ENCODE measurements at regions not wholly inside any gene's neighbourhood (a gene's known extent, or its start where the extent isn't known, plus 50 kb on each side); places are given as distances from the start of the nearest gene placed in this dataset.
A peak's percentile ranks its signal among the peaks of the same experiment; 100 is the strongest.

DNA sequence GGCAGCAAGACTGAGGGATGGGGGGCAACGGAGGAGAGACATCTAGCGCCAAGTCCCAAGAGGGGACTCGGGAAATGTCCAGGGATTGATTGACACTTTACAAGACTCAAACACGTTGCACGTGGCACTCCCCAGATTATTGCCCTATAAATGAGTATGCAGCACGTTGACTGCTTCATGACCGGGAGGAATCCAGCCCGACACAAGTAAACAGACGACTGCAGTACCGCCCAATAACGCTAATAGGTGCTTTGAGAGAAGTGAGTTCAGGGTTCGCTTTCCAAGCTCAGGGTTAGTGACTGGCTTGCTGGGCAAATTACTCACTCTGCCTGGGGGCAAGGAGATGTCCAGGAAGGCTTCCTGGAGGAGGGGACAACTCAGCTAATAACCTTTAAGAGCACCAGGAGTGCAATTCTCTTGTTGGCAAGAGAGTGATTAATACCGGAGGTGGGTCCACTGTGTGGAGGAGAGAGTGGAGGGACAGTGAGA is 73.3 kb upstream of the MYL10 start:
- H4K20me1 ChIP-seq (ENCODE audit: insufficient read depth, poor library complexity, severe bottlenecking), result no peaks in the 10 kb centered on the region
- no peak overlapping the region for H3K27ac ChIP-seq
- no peaks in the 10 kb centered on the region for H3K9me2 ChIP-seq (replicated peaks; ENCODE audit: insufficient read depth)
- peaks cover 5% of the 10 kb centered on the region for H3K4me1 ChIP-seq (ENCODE audit: insufficient read depth)
- H3K4me3 ChIP-seq, result no peak overlapping the region
- no peaks in the 10 kb centered on the region for H3K27me3 ChIP-seq
- no peak overlapping the region for H2AFZ ChIP-seq
- no peaks in the 10 kb centered on the region for H3K9me3 ChIP-seq (ENCODE audit: low read depth)
- H3K4me2 ChIP-seq, result no peak overlapping the region
- no peaks in the 10 kb centered on the region for H3K79me2 ChIP-seq
- H3K36me3 ChIP-seq (replicated peaks; ENCODE audit: insufficient read depth, low read depth), result no peaks in the 10 kb centered on the region
- WGBS (ENCODE audit: low lambda C conversion rate, missing lambda C conversion rate), result 28% methylated on average over 13 of the region's 13 CpGs
- TF ChIP-seq EZH2phosphoT487 (IDR thresholded peaks at IDR 0.05; ENCODE audit: low read depth, severe bottlenecking, unreplicated experiment), result no peak
- no peak for TF ChIP-seq EZH2 (IDR thresholded peaks at IDR 0.05; ENCODE audit: borderline replicate concordance)
- TF ChIP-seq, protein P1, sequence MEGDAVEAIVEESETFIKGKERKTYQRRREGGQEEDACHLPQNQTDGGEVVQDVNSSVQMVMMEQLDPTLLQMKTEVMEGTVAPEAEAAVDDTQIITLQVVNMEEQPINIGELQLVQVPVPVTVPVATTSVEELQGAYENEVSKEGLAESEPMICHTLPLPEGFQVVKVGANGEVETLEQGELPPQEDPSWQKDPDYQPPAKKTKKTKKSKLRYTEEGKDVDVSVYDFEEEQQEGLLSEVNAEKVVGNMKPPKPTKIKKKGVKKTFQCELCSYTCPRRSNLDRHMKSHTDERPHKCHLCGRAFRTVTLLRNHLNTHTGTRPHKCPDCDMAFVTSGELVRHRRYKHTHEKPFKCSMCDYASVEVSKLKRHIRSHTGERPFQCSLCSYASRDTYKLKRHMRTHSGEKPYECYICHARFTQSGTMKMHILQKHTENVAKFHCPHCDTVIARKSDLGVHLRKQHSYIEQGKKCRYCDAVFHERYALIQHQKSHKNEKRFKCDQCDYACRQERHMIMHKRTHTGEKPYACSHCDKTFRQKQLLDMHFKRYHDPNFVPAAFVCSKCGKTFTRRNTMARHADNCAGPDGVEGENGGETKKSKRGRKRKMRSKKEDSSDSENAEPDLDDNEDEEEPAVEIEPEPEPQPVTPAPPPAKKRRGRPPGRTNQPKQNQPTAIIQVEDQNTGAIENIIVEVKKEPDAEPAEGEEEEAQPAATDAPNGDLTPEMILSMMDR (IDR thresholded peaks at IDR 0.05; ENCODE audit: poor library complexity), result no peak
- DNase-seq (ENCODE audit: low spot score), result peak; percentile 78

DNA sequence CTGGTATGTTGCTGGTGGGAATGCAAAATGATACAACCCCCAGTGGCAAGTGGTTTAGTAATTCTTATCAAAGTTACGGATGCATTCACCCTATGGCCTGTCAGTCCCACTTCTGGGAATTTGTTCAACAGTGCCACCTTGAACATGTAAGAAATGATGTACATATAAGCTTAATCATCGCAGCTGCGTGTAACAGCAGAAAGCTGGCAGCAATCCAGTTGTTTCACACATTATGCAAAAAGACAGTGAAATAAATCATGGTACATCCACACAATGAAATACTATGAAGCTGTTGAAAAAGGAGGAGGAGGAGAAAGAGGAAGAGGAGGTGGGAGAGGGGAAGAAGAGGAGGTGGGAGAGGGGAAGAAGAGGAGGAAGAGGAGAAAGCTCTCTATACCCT is 76.2 kb upstream of the MYL10 start:
- H3K4me2 ChIP-seq, result no peak overlapping the region
- H2AFZ ChIP-seq, result no peak overlapping the region
- no peak overlapping the region for H3K4me3 ChIP-seq
- H3K36me3 ChIP-seq (replicated peaks; ENCODE audit: insufficient read depth, low read depth), result no peaks in the 10 kb centered on the region
- peaks cover 5% of the 10 kb centered on the region for H3K4me1 ChIP-seq (ENCODE audit: insufficient read depth)
- H3K9me2 ChIP-seq (replicated peaks; ENCODE audit: insufficient read depth), result no peaks in the 10 kb centered on the region
- H3K27me3 ChIP-seq, result no peaks in the 10 kb centered on the region
- DNase-seq (ENCODE audit: low spot score), result no peak
- 77% methylated on average over 3 of the region's 3 CpGs for WGBS (ENCODE audit: low lambda C conversion rate, missing lambda C conversion rate)
- H4K20me1 ChIP-seq (ENCODE audit: insufficient read depth, poor library complexity, severe bottlenecking), result no peaks in the 10 kb centered on the region
- no peak overlapping the region for H3K27ac ChIP-seq
- no peaks in the 10 kb centered on the region for H3K79me2 ChIP-seq
- TF ChIP-seq, protein P1 (IDR thresholded peaks at IDR 0.05; ENCODE audit: poor library complexity), result no peak
- no peak for TF ChIP-seq EZH2phosphoT487 (IDR thresholded peaks at IDR 0.05; ENCODE audit: low read depth, severe bottlenecking, unreplicated experiment)
- no peak for TF ChIP-seq EZH2 (IDR thresholded peaks at IDR 0.05; ENCODE audit: borderline replicate concordance)
- no peaks in the 10 kb centered on the region for H3K9me3 ChIP-seq (ENCODE audit: low read depth)

DNA sequence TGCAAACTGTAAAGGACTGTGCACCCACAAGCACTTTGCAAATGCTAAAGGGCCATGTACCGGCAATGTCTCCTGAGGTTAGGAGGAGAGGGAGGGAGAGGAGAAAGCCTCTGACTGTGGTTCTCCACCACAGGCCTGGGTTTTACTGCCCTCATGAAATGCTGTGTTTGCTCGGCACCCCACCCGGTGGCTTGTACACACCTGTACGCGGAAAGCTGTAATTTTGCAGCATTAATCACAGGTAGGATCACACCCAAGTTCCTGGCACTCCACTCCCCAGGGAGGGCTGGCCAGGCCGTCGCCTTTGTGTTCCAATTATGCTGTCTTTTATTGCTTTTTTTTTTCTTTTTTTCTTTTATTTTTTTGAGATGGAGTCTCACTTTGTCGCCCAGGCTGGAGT is 78.5 kb upstream of the MYL10 start:
- H3K27ac ChIP-seq, result peak overlapping the region; percentile 65

More for the DNA sequence above, 78.5 kb upstream of the MYL10 start:
- Histone ChIP-seq H4K20me1 (ENCODE audit: insufficient read depth, poor library complexity, severe bottlenecking) (no peaks in the 10 kb centered on the region), H3K4me2 (peak overlapping the region; percentile 18), H2AFZ (no peak overlapping the region), H3K27me3 (no peaks in the 10 kb centered on the region), H3K36me3 (replicated peaks; ENCODE audit: insufficient read depth, low read depth) (no peaks in the 10 kb centered on the region), H3K9me2 (replicated peaks; ENCODE audit: insufficient read depth) (no peaks in the 10 kb centered on the region), H3K79me2 (no peaks in the 10 kb centered on the region), H3K4me1 (ENCODE audit: insufficient read depth) (peaks cover 5% of the 10 kb centered on the region), H3K9me3 (ENCODE audit: low read depth) (no peaks in the 10 kb centered on the region), H3K4me3 (no peak overlapping the region)
- peak; percentile 53 for DNase-seq (ENCODE audit: low spot score)
- TF ChIP-seq EZH2phosphoT487 (IDR thresholded peaks at IDR 0.05; ENCODE audit: low read depth, severe bottlenecking, unreplicated experiment), result no peak
- TF ChIP-seq, protein P1 (IDR thresholded peaks at IDR 0.05; ENCODE audit: poor library complexity), result no peak
- no peak for TF ChIP-seq EZH2 (IDR thresholded peaks at IDR 0.05; ENCODE audit: borderline replicate concordance)
- WGBS (ENCODE audit: low lambda C conversion rate, missing lambda C conversion rate), result 54% methylated on average over 8 of the region's 8 CpGs
